Memory B cell (primary cell): ENCODE measurements at regions not wholly inside any gene's neighbourhood (a gene's known extent, or its start where the extent isn't known, plus 50 kb on each side); places are given as distances from the start of the nearest gene placed in this dataset.

Experiments
- ATAC-seq: fragments of 150-1000 bp; cut with Tn5 transposase; 2 replicates; pipeline ENCODE4 v1.10.0; 2021; ENCODE audit warnings: low read depth, mild to moderate bottlenecking, moderate library complexity
- DNase-seq, 2 donors: peaks; one replicate each; pipeline ENCODE4 v3.0.0; 2022; ENCODE audit warnings: low spot score in 2 of 2
- H3K27ac Mint-ChIP-seq: one replicate; pipeline ENCODE4 v1.8.0; 2022; ENCODE audit warnings: mild to moderate bottlenecking, moderate library complexity, mixed read lengths
- H3K27me3 Mint-ChIP-seq: one replicate; pipeline ENCODE4 v1.8.0; 2022; ENCODE audit warnings: mixed read lengths
- H3K36me3 Mint-ChIP-seq: one replicate; pipeline ENCODE4 v1.8.0; 2022; ENCODE audit warnings: mild to moderate bottlenecking, mixed read lengths
- H3K4me1 Mint-ChIP-seq: one replicate; pipeline ENCODE4 v1.8.0; 2022; ENCODE audit warnings: mixed read lengths
- H3K4me3 Mint-ChIP-seq: one replicate; pipeline ENCODE4 v1.8.0; 2022; ENCODE audit warnings: mild to moderate bottlenecking, moderate library complexity, mixed read lengths
- H3K9me3 Mint-ChIP-seq: one replicate; pipeline ENCODE4 v1.8.0; 2022; ENCODE audit warnings: mixed read lengths

GRCh38 chr9:99345451-99345850, 123.4 kb downstream of the SEC61B start:
- DNase-seq (no peak), ATAC-seq (no peak)
- Mint-ChIP-seq H3K36me3 (no peaks in the 10 kb centered on the region), H3K9me3 (no peaks in the 10 kb centered on the region), H3K27me3 (no peaks in the 10 kb centered on the region), H3K27ac (no peak overlapping the region), H3K4me1 (no peaks in the 10 kb centered on the region), H3K4me3 (no peak overlapping the region)

DNA sequence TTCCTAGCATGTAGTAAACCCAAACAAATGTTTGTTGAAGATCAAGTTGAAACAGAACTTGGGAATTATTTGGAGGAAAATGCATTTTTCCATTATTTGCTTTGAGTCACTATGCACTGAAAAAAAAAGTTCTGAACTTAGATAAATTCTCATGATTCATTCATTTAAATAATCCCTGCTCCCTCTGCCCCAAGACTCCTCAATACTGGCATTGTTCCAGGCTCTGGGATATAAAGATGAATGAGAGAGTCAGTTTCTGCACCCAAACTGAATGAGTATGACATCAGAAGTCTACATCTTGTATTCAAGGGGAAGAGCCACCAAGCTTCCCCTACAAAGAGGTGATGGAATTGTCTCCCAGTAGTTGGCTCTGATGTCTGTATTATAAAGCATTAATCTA, 123.9 kb downstream of the SEC61B start:
- Mint-ChIP-seq H3K36me3 (no peaks in the 10 kb centered on the region), H3K4me1 (no peaks in the 10 kb centered on the region), H3K9me3 (no peaks in the 10 kb centered on the region), H3K27ac (no peak overlapping the region), H3K4me3 (no peak overlapping the region), H3K27me3 (no peaks in the 10 kb centered on the region)
- DNase-seq (no peak), ATAC-seq (no peak)

DNA sequence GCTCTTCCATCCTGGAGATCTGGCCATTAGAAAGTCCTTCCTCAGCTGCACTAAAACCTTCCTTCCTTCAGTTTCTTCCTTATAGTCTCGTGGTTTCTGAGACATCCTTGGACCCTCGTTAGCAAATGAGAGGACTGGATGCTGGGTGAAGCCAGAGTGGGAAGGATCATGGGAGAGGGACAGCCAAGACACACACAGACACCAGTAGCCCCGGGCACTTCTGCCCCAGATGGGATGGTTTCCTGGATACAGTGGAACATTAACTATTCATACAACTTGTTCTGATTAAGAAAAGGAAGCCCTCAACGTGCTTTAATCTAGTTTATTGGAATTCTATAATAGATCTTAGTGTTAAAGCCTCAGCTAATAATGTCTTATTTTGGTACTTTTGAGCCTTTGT, 125.5 kb downstream of the SEC61B start:
- Mint-ChIP-seq H3K36me3 (no peaks in the 10 kb centered on the region), H3K4me3 (no peak overlapping the region), H3K27ac (no peak overlapping the region), H3K9me3 (no peaks in the 10 kb centered on the region), H3K4me1 (no peaks in the 10 kb centered on the region), H3K27me3 (no peaks in the 10 kb centered on the region)
- ATAC-seq (no peak), DNase-seq (no peak)

DNA sequence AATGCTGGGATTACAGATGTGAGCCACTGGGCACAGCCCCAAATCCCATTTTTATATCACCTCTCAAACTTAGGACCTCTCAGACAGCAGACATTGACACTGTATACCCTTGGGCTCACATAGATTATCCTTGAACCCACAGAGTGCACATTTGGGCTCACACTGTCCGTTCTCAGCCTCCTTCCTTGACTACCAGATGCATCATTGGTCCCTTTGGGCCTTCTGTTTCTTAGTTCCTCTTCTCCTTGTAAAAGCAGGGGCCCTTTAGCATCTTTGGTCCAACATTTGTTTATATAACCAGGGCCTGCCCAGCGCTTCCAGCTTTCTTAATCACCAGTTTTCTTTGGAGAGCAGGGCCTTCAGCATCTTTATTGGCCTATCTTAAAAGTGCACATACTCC, 126.2 kb downstream of the SEC61B start:
- ATAC-seq = no peak
- Mint-ChIP-seq H3K27ac (no peak overlapping the region), H3K9me3 (no peaks in the 10 kb centered on the region), H3K27me3 (no peaks in the 10 kb centered on the region), H3K4me1 (no peaks in the 10 kb centered on the region), H3K4me3 (no peak overlapping the region), H3K36me3 (no peaks in the 10 kb centered on the region)
- DNase-seq = no peak

- no peak for DNase-seq
- Mint-ChIP-seq H3K36me3 (no peaks in the 10 kb centered on the region), H3K27ac (no peak overlapping the region), H3K27me3 (no peaks in the 10 kb centered on the region), H3K4me1 (no peaks in the 10 kb centered on the region), H3K4me3 (no peak overlapping the region), H3K9me3 (no peaks in the 10 kb centered on the region)
- ATAC-seq = no peak
These were observed 127.8 kb downstream of the SEC61B start for GRCh38 chr9:99349870-99350269.

GRCh38 chr9:99350461-99350860, 128.4 kb downstream of the SEC61B start:
- Mint-ChIP-seq H3K27me3 (no peaks in the 10 kb centered on the region), H3K36me3 (no peaks in the 10 kb centered on the region), H3K27ac (no peak overlapping the region), H3K9me3 (no peaks in the 10 kb centered on the region), H3K4me1 (no peaks in the 10 kb centered on the region), H3K4me3 (no peak overlapping the region)
- DNase-seq = no peak
- no peak for ATAC-seq

DNA sequence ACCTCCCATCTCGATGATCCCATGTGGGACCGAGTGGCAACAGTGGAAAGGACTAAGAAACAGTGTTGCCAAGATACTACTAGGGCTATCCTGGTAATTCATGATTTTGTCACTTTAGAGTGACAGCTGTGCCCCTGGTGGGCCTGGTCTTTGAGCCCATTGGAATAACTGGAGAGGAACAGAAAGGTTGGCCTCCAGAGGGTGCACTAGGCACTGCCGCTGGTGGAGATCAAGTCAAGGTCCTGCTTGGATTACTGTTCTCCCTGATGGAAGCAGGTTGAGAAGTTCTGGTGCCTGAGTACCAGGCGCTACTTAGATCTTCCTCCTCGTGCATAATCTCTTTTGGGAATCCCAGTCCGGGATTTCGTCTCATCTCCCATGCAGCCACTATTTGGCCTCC, 129.6 kb downstream of the SEC61B start:
- no peaks in the 10 kb centered on the region for H3K36me3 Mint-ChIP-seq
- no peak for DNase-seq

DNA sequence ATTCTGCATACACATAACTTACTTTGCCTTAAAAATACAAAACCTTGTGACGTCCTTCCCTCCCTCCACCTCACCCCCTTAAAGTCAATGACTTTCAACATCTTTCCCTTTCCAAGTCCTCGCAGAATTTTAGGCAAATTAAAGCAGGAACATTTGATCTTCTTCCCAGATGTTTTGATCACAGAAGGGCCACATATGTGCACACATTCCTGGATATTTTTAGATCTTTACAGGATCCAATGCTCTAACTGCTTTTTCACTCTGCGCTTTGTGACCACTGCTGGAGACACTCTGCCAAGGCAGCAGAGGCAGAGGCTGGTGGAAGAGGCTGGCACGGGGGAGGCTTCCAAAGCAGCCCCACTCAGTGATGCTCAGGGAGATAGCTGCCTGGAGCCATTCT, 130.7 kb downstream of the SEC61B start:
- Mint-ChIP-seq H3K27me3 (peaks cover 1% of the 10 kb centered on the region), H3K4me1 (no peaks in the 10 kb centered on the region), H3K9me3 (no peaks in the 10 kb centered on the region), H3K27ac (no peak overlapping the region), H3K4me3 (no peak overlapping the region), H3K36me3 (no peaks in the 10 kb centered on the region)
- ATAC-seq (no peak), DNase-seq (no peak)

More for the DNA sequence above, 129.6 kb downstream of the SEC61B start:
- H3K27ac Mint-ChIP-seq = no peak overlapping the region
- no peak overlapping the region for H3K4me3 Mint-ChIP-seq
- no peaks in the 10 kb centered on the region for H3K9me3 Mint-ChIP-seq
- H3K4me1 Mint-ChIP-seq = no peaks in the 10 kb centered on the region
- ATAC-seq = no peak
- peaks cover 1% of the 10 kb centered on the region for H3K27me3 Mint-ChIP-seq

GRCh38 chr9:99353408-99353807, 131.3 kb downstream of the SEC61B start:
- DNase-seq (no peak), ATAC-seq (no peak)
- H3K36me3 Mint-ChIP-seq = no peaks in the 10 kb centered on the region
- H3K27ac Mint-ChIP-seq = no peak overlapping the region
- H3K27me3 Mint-ChIP-seq = peaks cover 3% of the 10 kb centered on the region
- no peak overlapping the region for H3K4me3 Mint-ChIP-seq
- no peaks in the 10 kb centered on the region for H3K9me3 Mint-ChIP-seq
- H3K4me1 Mint-ChIP-seq = no peaks in the 10 kb centered on the region

GRCh38 chr9:99354104-99354503, 132.0 kb downstream of the SEC61B start:
- no peak overlapping the region for H3K27ac Mint-ChIP-seq
- ATAC-seq (no peak), DNase-seq (no peak)

DNA sequence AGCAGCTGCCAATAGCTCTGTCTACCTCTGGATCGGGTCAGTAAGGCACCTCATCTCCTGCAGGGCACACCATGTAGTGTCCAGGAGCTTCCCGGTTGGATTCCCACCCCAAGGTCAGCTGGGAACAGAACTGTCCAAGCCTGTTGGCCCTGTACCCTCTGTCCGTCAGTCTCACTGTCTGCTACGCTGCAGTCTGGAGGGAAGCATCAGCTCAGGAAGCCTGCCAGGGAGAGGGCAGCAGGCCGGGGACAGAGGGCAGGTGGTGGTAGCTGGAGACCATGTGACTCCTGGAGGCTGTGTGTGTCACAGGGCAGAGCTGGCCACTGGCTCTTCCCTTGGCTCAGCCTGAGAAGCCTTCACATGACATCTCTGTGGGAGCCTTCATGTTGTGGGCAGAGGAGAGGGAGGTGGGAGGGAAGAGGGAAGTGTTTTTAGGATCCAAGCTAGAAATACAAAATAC, 134.5 kb downstream of the SEC61B start:
- Mint-ChIP-seq H3K9me3 (no peaks in the 10 kb centered on the region), H3K27me3 (peaks cover 15% of the 10 kb centered on the region), H3K36me3 (no peaks in the 10 kb centered on the region), H3K4me1 (no peaks in the 10 kb centered on the region), H3K4me3 (no peak overlapping the region), H3K27ac (no peak overlapping the region)
- ATAC-seq = no peak
- DNase-seq = no peak

More at GRCh38 chr9:99354104-99354503, 132.0 kb downstream of the SEC61B start:
- H3K9me3 Mint-ChIP-seq = no peaks in the 10 kb centered on the region
- H3K4me1 Mint-ChIP-seq = no peaks in the 10 kb centered on the region
- no peak overlapping the region for H3K4me3 Mint-ChIP-seq
- H3K27me3 Mint-ChIP-seq = peaks cover 5% of the 10 kb centered on the region
- H3K36me3 Mint-ChIP-seq = no peaks in the 10 kb centered on the region

GRCh38 chr9:99357575-99357974, 135.5 kb downstream of the SEC61B start:
- Mint-ChIP-seq H3K9me3 (no peaks in the 10 kb centered on the region), H3K27me3 (peaks cover 15% of the 10 kb centered on the region), H3K27ac (no peak overlapping the region), H3K4me1 (no peaks in the 10 kb centered on the region), H3K36me3 (no peaks in the 10 kb centered on the region), H3K4me3 (no peak overlapping the region)
- no peak for DNase-seq
- no peak for ATAC-seq

DNA sequence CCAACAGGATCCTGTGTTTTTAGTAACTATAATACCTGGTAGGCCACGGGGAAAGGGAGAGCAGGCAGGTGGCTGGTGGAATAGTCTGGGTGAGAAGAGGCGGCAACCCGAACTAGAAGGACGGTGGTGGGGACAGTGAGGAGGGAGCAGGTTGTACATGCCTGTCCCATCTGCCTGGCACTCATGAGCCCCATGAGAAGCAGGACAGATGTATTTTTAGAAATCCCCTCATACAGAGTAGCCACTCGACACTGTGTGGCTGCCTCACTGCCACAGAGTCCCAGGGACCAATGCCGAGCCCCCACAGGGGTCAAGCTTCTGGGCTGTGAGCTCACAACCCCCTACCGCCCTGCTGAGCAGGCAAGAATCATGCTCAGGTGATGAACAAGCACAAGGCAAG, 136.6 kb downstream of the SEC61B start:
- peaks cover 20% of the 10 kb centered on the region for H3K27me3 Mint-ChIP-seq
- H3K27ac Mint-ChIP-seq = no peak overlapping the region
- no peaks in the 10 kb centered on the region for H3K9me3 Mint-ChIP-seq
- H3K4me3 Mint-ChIP-seq = no peak overlapping the region
- no peaks in the 10 kb centered on the region for H3K4me1 Mint-ChIP-seq
- H3K36me3 Mint-ChIP-seq = no peaks in the 10 kb centered on the region
- no peak for DNase-seq
- no peak for ATAC-seq

DNA sequence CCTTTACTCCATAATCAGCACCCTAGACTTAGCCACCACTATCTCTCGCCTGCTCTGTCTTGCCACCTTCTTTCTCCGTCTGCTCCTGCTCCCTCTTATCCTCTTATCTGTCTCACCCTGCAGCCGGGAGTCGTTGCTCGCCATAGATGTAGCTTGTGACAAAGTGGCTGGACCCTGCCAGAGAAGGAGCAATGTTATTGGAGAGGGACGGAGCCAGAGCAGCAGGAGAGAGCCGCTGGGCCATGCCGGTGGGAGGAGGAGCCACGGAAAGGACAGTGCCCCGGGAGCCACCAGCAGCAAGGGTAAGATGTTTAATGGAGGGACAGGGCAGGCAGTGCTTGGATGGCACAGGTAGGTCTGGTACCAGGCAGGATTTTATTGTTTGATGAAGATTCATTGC, 137.3 kb downstream of the SEC61B start:
- Mint-ChIP-seq H3K27ac (no peak overlapping the region), H3K4me1 (no peaks in the 10 kb centered on the region), H3K36me3 (no peaks in the 10 kb centered on the region), H3K4me3 (no peak overlapping the region), H3K27me3 (peaks cover 20% of the 10 kb centered on the region), H3K9me3 (no peaks in the 10 kb centered on the region)
- DNase-seq (no peak), ATAC-seq (no peak)

DNA sequence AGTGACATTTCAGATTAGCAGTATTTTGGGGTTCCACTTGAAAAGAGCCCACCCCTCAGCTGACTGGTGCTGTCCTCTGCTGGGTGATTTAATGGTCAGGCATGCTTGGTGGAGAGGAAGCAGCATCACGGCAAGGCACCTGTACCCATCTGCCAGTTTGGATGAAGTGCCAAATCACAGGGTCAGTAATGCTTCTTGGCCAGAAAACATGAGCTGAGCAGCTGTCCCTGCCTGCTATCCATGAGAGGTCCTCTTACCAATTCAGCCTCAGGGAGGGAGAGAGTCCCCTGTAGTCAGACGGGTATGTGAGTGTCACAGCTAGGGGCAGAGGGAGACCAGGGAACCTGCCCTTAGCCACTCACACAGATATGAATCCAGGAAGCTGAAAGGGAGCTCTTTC, 137.9 kb downstream of the SEC61B start:
- Mint-ChIP-seq H3K27me3 (peaks cover 23% of the 10 kb centered on the region), H3K9me3 (no peaks in the 10 kb centered on the region), H3K4me1 (no peaks in the 10 kb centered on the region), H3K36me3 (no peaks in the 10 kb centered on the region), H3K27ac (no peak overlapping the region), H3K4me3 (no peak overlapping the region)
- ATAC-seq (no peak), DNase-seq (no peak)

GRCh38 chr9:99361817-99362216, 139.7 kb downstream of the SEC61B start:
- no peak overlapping the region for H3K27ac Mint-ChIP-seq

More at GRCh38 chr9:99361817-99362216, 139.7 kb downstream of the SEC61B start:
- Mint-ChIP-seq H3K4me1 (no peaks in the 10 kb centered on the region), H3K36me3 (no peaks in the 10 kb centered on the region), H3K4me3 (no peak overlapping the region), H3K27me3 (peaks cover 25% of the 10 kb centered on the region), H3K9me3 (no peaks in the 10 kb centered on the region)
- ATAC-seq (no peak), DNase-seq (no peak)
